Hepatocyte (in vitro differentiated cells): ENCODE measurements at regions not wholly inside any gene's neighbourhood (a gene's known extent, or its start where the extent isn't known, plus 50 kb on each side); places are given as distances from the start of the nearest gene placed in this dataset.
A peak's percentile ranks its signal among the peaks of the same experiment; 100 is the strongest.

Experiments
- DNase-seq: peaks from one replicate; pipeline ENCODE4 v3.0.0-alpha.2; 2016; ENCODE audit warnings: low spot score
- H2AFZ ChIP-seq: fragments of 200-600 bp; sonication (generic); 2 replicates; pipeline ENCODE4 v1.6.0; 2016; ENCODE audit warnings: antibody characterized with exemption, mild to moderate bottlenecking
- H3K27ac ChIP-seq: fragments of 200-600 bp; sonication (generic); 2 replicates; pipeline ENCODE4 v1.5.1; 2016; ENCODE audit warnings: mild to moderate bottlenecking
- H3K27me3 ChIP-seq: fragments of 200-600 bp; sonication (generic); 2 replicates; pipeline ENCODE4 v1.6.1; 2016
- H3K36me3 ChIP-seq: fragments of 200-600 bp; sonication (generic); replicated peaks from 2 replicates; pipeline ENCODE4 v1.5.1; 2016; ENCODE audit warnings: low read depth; ENCODE audit not compliant: insufficient read depth
- H3K4me1 ChIP-seq: fragments of 200-600 bp; sonication (generic); 2 replicates; pipeline ENCODE4 v1.5.1; 2016; ENCODE audit warnings: mild to moderate bottlenecking, moderate library complexity; ENCODE audit not compliant: insufficient read depth
- H3K4me2 ChIP-seq: fragments of 200-600 bp; sonication (generic); 2 replicates; pipeline ENCODE4 v1.6.0; 2016
- H3K4me3 ChIP-seq: fragments of 200-600 bp; sonication (generic); 2 replicates; pipeline ENCODE4 v1.5.1; 2016; ENCODE audit warnings: mild to moderate bottlenecking
- H3K79me2 ChIP-seq: fragments of 200-600 bp; sonication (generic); 2 replicates; pipeline ENCODE4 v1.6.0; 2017; ENCODE audit warnings: mild to moderate bottlenecking
- H3K9me2 ChIP-seq: fragments of 200-600 bp; sonication (generic); replicated peaks from 2 replicates; pipeline ENCODE4 v1.6.0; 2017; ENCODE audit warnings: mild to moderate bottlenecking; ENCODE audit not compliant: insufficient read depth
- H3K9me3 ChIP-seq: fragments of 200-600 bp; sonication (generic); 2 replicates; pipeline ENCODE4 v1.5.1; 2016; ENCODE audit warnings: low read depth, mild to moderate bottlenecking
- H4K20me1 ChIP-seq: fragments of 200-600 bp; sonication (generic); 2 replicates; pipeline ENCODE4 v1.6.0; 2016; ENCODE audit warnings: mild to moderate bottlenecking; ENCODE audit not compliant: insufficient read depth, poor library complexity, severe bottlenecking
- EZH2 ChIP-seq: fragments of 200-600 bp; sonication (generic); IDR thresholded peaks from 2 replicates; pipeline ENCODE4 v1.6.1; 2016; ENCODE audit warnings: antibody characterized with exemption, mild to moderate bottlenecking, borderline replicate concordance
- EZH2phosphoT487 ChIP-seq: fragments of 200-600 bp; sonication (generic); IDR thresholded peaks from one replicate; pipeline ENCODE4 v1.6.1; 2018; ENCODE audit warnings: antibody characterized with exemption, mild to moderate bottlenecking, low read depth, moderate library complexity; ENCODE audit not compliant: unreplicated experiment, severe bottlenecking
- WGBS: methylation state at CpG from one replicate; pipeline ENCODE4 v1.1.6; 2016; ENCODE audit warnings: low lambda C conversion rate; ENCODE audit errors: missing lambda C conversion rate; 5-methylcytosine and 5-hydroxymethylcytosine counted together
- TF ChIP-seq, protein P1 (sequence below): fragments of 200-600 bp; sonication (generic); IDR thresholded peaks from 2 replicates; pipeline ENCODE4 v1.5.1; 2016; ENCODE audit warnings: antibody characterized with exemption, mild to moderate bottlenecking; ENCODE audit not compliant: poor library complexity

DNA sequence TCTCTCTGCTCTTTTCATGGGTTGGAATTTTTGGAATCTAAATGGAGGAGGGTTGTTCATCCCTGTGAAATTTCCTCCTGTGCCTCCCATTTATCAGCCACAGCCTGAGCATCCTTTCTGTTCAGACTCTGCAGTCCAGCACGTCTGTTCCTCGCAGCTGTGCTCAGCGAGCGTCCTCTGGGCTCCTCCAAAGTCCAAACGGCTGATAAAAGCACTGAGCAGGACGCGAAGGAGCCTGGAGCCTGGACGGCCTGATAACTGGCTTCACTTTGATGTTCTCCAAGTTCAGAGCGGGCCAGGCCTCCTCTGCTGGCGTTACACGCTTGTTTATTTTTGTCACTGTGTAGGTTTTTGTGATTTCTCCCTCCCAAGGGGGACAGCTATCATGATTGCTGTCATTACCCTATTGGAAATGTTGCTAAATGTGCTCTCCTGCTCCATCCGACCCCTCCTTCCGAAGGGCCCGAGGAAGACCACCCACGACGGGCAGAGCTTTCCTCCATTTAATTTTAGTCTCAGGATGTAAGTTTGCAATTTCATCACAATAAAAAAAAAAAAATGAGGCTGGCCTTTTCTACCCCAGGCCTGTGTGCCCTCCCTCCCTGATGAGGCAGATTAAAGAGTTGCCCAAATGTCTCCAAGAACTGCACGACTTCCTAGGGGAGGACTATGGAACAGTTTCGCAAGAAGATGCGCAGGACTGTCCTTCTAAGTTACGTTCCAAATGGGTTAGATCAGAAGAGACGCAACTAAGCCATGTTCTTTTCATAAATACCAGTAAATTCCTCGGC is 290.5 kb upstream of the FOXF1 start:
- DNase-seq = peak; percentile 50
- H3K4me1 ChIP-seq = peaks cover 44% of the 10 kb centered on the region
- H3K4me3 ChIP-seq = no peak overlapping the region
- peak overlapping the region; percentile 89 for H3K27ac ChIP-seq
- H4K20me1 ChIP-seq = no peaks in the 10 kb centered on the region
- H3K36me3 ChIP-seq = no peaks in the 10 kb centered on the region
- TF ChIP-seq EZH2 (no peak), EZH2phosphoT487 (no peak)
- H3K27me3 ChIP-seq = no peaks in the 10 kb centered on the region
- WGBS = 42% methylated on average over 22 of the region's 22 CpGs
- peak overlapping the region; percentile 34 for H3K4me2 ChIP-seq
- H2AFZ ChIP-seq = no peak overlapping the region
- no peaks in the 10 kb centered on the region for H3K9me2 ChIP-seq
- no peaks in the 10 kb centered on the region for H3K9me3 ChIP-seq
- H3K79me2 ChIP-seq = no peaks in the 10 kb centered on the region

DNA sequence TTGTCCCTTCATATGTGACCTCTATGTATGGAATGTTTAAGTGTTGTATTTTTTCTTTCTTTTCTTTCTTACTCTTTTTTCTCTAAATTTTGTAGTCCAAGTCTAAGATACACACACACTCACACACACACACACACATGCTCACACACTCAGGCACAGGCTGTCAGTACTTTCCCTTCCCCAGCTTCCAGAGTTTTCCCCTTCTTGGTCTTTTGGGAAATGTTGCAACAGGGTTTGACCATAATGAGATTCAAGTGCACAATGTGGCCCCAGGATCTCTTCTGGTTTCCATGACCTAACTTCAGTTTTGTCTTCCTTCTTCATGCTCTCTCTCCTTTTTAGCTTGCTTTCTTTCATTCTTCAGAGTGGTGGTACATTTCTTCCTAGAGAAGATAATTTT is 289.8 kb upstream of the FOXF1 start:
- no peaks in the 10 kb centered on the region for H4K20me1 ChIP-seq
- no peak for TF ChIP-seq EZH2
- TF ChIP-seq, protein P1, sequence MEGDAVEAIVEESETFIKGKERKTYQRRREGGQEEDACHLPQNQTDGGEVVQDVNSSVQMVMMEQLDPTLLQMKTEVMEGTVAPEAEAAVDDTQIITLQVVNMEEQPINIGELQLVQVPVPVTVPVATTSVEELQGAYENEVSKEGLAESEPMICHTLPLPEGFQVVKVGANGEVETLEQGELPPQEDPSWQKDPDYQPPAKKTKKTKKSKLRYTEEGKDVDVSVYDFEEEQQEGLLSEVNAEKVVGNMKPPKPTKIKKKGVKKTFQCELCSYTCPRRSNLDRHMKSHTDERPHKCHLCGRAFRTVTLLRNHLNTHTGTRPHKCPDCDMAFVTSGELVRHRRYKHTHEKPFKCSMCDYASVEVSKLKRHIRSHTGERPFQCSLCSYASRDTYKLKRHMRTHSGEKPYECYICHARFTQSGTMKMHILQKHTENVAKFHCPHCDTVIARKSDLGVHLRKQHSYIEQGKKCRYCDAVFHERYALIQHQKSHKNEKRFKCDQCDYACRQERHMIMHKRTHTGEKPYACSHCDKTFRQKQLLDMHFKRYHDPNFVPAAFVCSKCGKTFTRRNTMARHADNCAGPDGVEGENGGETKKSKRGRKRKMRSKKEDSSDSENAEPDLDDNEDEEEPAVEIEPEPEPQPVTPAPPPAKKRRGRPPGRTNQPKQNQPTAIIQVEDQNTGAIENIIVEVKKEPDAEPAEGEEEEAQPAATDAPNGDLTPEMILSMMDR = no peak

DNA sequence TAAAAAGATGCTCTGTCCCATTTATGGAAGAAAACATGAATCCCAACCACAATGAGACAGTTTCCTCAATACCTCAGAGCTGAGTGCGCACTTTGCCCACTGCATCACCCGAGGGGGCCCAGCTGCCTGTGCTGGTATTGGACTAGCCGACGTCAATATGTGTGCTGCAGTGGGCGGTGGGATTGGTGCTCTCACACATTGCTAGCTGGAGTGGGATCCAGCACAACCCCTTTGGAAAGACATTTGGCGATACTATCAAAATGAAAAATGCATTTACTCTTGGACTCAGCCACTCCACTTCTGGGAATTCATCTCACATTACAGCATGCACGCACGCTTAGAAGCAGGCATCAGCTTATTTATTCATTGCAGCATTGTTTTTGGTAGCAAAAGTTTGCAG is 289.2 kb upstream of the FOXF1 start:
- H3K4me3 ChIP-seq = no peak overlapping the region
- DNase-seq = no peak
- peak overlapping the region; percentile 9 for H3K4me2 ChIP-seq
- H3K4me1 ChIP-seq = peaks cover 44% of the 10 kb centered on the region
- H4K20me1 ChIP-seq = no peaks in the 10 kb centered on the region
- no peaks in the 10 kb centered on the region for H3K9me2 ChIP-seq
- no peak for TF ChIP-seq EZH2phosphoT487
- TF ChIP-seq, protein P1 = no peak
- TF ChIP-seq EZH2 = no peak
- peak overlapping the region; percentile 89 for H3K27ac ChIP-seq
- no peaks in the 10 kb centered on the region for H3K9me3 ChIP-seq
- H3K36me3 ChIP-seq = no peaks in the 10 kb centered on the region
- H2AFZ ChIP-seq = no peak overlapping the region
- H3K27me3 ChIP-seq = no peaks in the 10 kb centered on the region
- WGBS = 75% methylated on average over 8 of the region's 8 CpGs
- no peaks in the 10 kb centered on the region for H3K79me2 ChIP-seq

More for the DNA sequence above, 289.8 kb upstream of the FOXF1 start:
- Histone ChIP-seq H3K36me3 (no peaks in the 10 kb centered on the region), H3K9me2 (no peaks in the 10 kb centered on the region), H3K27ac (peak overlapping the region; percentile 89), H2AFZ (no peak overlapping the region), H3K9me3 (no peaks in the 10 kb centered on the region), H3K4me1 (peaks cover 44% of the 10 kb centered on the region), H3K79me2 (no peaks in the 10 kb centered on the region), H3K4me3 (no peak overlapping the region), H3K4me2 (peak overlapping the region; percentile 9), H3K27me3 (no peaks in the 10 kb centered on the region)
- no peak for DNase-seq

DNA sequence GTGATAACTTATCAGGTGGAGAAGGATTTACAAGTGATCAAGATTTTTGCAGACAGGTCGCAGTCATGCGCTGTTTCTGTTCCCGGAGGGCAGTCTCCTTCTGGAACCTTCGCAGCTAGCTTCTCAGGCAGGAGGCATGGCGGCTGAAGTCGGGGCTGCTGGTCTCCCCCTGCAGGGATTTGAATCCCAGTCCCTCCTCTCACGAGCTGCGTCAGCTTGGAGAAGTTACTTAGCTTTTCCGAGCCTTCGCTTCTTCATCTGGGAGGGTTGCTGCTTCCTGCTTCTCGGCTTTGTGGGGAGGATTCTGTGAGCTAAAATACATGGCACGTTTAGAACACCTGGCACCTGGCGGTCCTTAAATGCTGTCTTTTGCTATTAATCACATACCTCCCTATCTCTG is 287.8 kb upstream of the FOXF1 start:
- H3K36me3 ChIP-seq = no peaks in the 10 kb centered on the region
- no peaks in the 10 kb centered on the region for H3K9me2 ChIP-seq
- peak; percentile 58 for DNase-seq
- H3K27ac ChIP-seq = peak overlapping the region; percentile 89
- no peak overlapping the region for H3K4me3 ChIP-seq
- H4K20me1 ChIP-seq = no peaks in the 10 kb centered on the region
- no peaks in the 10 kb centered on the region for H3K79me2 ChIP-seq
- peaks cover 44% of the 10 kb centered on the region for H3K4me1 ChIP-seq
- H3K27me3 ChIP-seq = no peaks in the 10 kb centered on the region
- peak overlapping the region; percentile 72 for H3K4me2 ChIP-seq
- H2AFZ ChIP-seq = no peak overlapping the region
- WGBS = 23% methylated on average over 13 of the region's 13 CpGs
- H3K9me3 ChIP-seq = no peaks in the 10 kb centered on the region
- no peak for TF ChIP-seq EZH2phosphoT487
- TF ChIP-seq EZH2 = no peak
- TF ChIP-seq, protein P1 = no peak
